HS-27A (cell line): ENCODE measurements at regions not wholly inside any gene's neighbourhood (a gene's known extent, or its start where the extent isn't known, plus 50 kb on each side); places are given as distances from the start of the nearest gene placed in this dataset.
"Not testable (repeated sequence)": the region's sequence is repeated elsewhere in the genome, so short reads cannot be mapped to it uniquely, and the experiment has no call there.

Experiments
- DNase-seq: peaks from one replicate; pipeline ENCODE4 v3.0.0-alpha.2; 2012; ENCODE audit warnings: low read depth, missing footprints

DNA sequence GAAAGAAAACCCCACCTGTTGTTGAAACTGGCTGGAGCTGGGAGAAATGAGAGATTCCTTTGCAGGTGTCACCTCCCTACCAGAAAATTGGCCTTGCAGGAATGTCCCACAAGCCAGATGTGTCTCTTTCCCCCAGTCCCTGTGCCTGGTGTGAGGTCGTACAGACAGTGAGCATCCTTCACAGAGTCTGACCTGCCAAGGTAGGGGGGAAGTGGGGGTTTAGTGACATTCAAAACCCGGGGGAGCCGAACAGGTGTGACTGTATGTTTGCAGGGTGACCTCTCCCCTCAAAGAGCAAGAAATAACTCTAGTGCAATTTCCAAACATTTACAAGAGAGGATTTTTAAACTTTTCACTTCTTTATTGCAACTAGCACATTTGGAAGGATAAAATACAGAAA lies 117.7 kb upstream of the SULF2 start:
- not testable (repeated sequence) for DNase-seq

DNA sequence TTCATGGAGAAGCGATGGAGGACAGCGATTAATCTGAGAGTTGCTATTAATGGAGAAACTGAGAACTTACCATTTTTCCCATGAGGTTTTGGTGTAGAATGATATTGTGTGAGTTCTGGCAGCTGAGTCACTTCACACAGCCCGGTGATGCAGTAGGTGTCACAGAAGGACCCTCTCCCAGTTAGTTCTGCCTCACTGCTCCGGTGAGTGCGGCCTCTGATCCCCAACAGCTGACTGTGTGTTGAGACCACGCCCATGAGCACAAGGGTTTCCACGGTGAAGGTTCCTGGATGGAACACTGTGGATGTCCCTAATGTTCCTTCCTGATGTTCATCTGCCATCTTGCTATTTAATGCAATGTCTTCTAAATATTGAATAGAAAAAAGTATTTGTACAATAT lies 114.0 kb upstream of the SULF2 start:
- not testable (repeated sequence) for DNase-seq

- no peak for DNase-seq
Measured at GRCh38 chr20:47897461-47897860, 112.2 kb upstream of the SULF2 start.

DNA sequence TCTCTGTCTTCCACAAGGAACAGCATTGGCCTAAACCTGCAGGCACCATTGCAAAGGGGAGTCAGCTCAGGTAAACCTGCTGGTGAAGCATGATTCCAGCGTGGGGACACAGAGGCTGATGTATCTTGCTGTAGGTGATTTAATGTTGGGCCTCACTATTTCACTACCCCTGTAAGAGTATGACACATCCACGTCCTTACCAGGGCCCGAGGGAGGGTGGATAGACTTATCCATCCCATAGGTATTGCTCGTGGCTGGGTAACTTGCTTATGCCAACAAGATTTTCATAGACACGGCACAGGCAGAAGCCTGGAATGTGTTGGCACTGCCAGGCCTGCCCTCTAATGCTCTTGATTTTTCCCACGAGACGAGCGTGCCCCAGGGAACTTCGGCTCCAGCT lies 107.4 kb upstream of the SULF2 start:
- DNase-seq: not testable (repeated sequence)

GRCh38 chr20:47890708-47891107 lies 105.4 kb upstream of the SULF2 start:
- DNase-seq: not testable (repeated sequence)

- DNase-seq: not testable (repeated sequence)
Measured at GRCh38 chr20:47889751-47890150, 104.5 kb upstream of the SULF2 start.

- DNase-seq: no peak
Measured at GRCh38 chr20:47888351-47888750, 103.1 kb upstream of the SULF2 start.

- DNase-seq: no peak
Measured at GRCh38 chr20:47887477-47888080, 102.3 kb upstream of the SULF2 start.

DNA sequence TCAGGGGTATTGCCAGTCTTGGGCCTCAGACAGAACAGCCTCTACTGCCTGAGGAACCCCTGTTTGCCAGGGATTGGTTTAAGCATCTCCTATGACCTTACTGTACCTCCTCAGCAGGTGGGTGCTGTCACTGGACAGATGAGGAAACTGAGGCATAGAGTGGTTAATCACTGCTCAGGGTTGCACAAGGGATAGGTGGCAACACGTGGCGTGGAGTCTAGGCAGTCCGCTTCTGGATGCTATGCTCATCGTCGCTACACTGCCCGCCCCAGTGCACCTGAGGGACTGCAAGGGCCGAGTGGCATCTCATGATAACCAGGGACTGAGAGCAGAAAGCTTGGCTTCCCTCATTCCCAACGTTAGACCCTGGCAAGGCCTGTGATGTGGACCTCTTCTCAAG lies 101.8 kb upstream of the SULF2 start:
- no peak for DNase-seq

DNA sequence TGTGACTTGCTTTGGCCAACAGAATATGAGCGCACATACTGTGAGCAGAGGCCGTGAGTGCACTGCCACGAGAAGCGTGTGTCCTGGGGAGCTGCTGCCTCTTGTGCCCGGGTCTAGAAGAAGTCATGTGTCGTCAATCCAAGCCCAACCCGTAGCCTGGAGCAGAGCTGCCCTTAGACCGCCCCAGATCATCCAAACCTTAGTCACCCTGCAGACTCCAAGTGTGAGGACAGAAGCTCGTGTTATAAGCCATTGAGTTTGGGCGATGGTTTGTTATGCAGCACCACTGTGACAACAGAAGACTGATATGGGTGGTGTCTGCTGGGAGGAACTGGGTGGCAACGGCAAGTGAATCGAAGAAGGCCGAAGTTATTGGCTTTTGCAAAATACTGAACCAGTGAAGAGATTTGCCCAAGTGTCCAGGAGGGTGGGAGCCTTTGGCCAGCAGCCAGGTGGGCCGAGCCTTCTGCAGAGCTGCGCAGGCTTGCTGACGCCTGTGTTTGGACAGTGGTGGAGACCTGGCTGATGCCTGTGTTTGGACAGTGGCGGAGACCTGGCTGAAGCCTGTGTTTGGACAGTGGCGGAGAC lies 101.3 kb upstream of the SULF2 start:
- no peak for DNase-seq

GRCh38 chr20:47885909-47886453 lies 100.7 kb upstream of the SULF2 start:
- no peak for DNase-seq

- not testable (repeated sequence) for DNase-seq
Measured at GRCh38 chr20:47883940-47884339, 98.7 kb upstream of the SULF2 start.

GRCh38 chr20:47883186-47883585 lies 97.9 kb upstream of the SULF2 start:
- no peak for DNase-seq

DNA sequence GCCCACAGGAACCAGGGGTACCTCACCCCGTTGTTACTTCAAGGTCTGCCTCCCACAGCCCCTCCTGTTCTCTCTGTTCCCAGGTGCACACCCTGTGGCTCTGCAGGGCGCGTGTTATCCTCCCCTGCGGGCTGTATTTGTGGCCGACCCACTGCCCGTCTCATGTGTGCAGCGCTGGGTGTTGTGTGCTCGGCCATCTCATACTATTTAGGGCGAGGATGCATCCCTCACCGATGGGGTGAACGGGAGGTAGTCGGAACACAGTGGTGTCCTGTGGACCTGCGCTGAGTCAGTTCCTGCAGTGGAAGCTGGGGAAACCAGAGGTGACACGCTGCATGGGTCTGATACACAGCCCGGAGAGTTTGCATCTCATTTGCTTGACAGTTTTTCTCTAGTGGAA lies 94.5 kb upstream of the SULF2 start:
- no peak for DNase-seq

DNA sequence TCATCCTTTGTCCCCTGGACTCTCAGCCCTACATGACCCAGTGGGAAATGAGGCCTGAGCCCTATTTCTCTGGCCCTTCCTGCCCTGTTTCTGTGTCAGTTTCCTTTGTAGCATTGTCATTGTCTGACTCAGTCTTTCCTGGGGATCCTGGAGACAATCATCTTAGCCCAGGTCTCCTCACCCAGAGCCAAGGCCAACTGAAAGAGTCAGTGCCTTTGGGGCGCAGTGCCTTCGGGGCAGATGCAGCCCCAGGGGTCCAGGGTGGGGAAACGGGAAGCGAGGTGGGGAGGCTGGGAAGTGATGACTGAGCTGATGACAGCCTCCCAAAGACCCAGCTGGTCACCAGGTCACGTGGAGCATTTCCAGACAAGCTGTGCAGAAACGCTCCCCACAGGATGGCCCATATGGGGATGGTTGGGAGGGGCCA lies 93.3 kb upstream of the SULF2 start:
- no peak for DNase-seq

DNA sequence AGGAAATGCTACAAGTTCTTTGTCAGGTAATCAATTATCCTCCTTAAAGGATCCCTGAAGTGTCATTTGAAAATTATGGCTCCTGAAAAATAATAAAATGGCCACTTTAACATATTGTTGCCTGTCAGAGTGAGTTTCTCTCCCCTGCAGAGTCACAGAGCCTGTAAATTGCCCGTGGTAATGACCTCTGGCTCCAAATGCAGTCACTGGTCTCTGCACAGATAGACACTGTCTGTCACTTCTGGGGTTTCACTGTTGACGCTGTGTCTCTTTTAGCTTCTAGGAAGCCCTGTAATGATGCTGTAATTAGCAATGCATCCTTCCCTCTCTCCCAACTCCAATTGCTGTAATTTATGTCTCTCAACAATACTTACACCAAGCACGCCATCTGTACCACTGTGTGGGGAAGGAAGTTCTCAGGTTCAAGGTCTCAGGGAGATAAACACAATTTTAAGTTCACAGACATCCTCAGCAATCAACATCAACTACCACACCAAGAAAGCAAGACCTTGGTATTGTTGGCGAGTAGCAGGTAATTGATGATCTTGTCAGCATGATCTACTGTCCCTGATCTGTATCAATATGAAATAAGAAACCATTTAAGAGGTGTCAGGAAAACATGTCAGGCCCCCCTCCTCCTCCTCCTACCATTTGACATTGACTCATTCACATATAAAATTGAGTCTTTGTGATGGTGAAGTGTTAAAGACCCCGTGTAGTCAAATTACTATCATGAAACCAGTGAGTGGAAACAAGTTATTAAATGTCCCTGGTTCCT lies 91.2 kb upstream of the SULF2 start:
- DNase-seq: no peak

DNA sequence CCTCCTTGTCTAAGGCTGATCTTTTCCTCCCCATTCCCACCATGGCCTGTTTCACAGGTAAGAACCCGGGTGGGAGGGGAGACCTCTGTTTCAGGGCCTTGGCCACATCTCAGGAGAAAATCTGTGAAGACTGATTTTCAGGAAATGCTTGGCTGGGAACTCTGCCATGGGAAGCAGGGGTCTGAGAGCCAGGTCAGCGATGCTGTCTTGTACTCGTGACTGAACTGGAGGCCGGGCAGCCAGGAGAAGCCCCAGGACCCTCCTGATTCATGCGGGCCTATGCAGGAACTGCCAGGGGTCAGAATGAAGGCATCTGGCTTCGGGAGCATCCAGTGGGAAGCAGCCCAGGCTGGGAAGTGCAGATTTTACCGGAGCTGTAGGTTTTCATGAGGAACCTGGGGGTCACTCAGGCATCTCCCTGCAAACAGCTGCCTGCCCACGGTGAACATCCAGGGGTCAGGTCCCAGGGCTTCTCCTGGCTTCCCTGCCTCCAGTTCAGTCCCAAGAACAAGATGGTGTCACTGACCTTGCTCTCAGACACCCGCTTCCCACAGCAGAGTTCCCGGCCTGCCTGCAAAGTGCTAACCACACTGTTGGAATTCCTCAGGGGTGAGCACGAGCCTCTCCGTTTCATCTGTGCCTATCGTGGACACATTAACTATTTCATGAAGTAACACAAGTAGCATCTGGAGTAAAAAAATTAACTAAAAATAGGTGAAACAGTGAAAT lies 90.2 kb upstream of the SULF2 start:
- DNase-seq: no peak

DNA sequence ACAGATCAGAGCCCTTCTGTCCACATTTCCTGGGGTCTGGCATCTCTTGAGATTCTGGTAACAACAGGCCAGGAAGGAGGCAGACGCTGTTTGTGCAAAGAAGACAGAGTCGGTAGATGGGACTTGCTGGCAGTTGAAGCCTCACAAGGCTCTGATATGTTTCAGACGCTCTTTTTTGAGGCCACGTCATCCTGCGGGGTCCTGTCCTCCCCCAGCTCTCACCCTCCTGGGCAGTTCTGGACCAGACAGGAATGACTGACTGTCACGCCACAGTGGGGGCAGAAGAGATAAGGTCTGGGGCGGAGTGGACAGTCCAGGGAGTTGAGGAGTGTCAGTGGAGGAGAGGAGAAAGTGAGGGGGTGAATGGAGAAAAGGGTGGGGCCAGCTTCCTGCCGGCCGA lies 87.1 kb upstream of the SULF2 start:
- no peak for DNase-seq

- DNase-seq: no peak
Measured at GRCh38 chr20:47870475-47870874, 85.2 kb upstream of the SULF2 start.

GRCh38 chr20:47868744-47869143 lies 83.5 kb upstream of the SULF2 start:
- no peak for DNase-seq

- DNase-seq: no peak
Measured at GRCh38 chr20:47868236-47868635, 83.0 kb upstream of the SULF2 start.

GRCh38 chr20:47867831-47868230 lies 82.5 kb upstream of the SULF2 start:
- DNase-seq: no peak
